Right lobe of liver (tissue), 4 donors: ENCODE measurements at regions not wholly inside any gene's neighbourhood (a gene's known extent, or its start where the extent isn't known, plus 50 kb on each side); places are given as distances from the start of the nearest gene placed in this dataset.

Source experiments
- CTCF ChIP-seq, 4 donors: fragments of 200-600 bp in 3 of 4; fragments of 450-650 bp in 1 of 4; IDR thresholded peaks; one replicate each; pipeline versions ENCODE4 v1.5.1 to v1.8.0; 2016 to 2022; ENCODE audit warnings: antibody characterized with exemption in 4 of 4, mild to moderate bottlenecking in 2 of 4
- POLR2A ChIP-seq: fragments of 450-650 bp; IDR thresholded peaks from one replicate; pipeline ENCODE4 v1.6.1; 2017; ENCODE audit warnings: antibody characterized with exemption, mild to moderate bottlenecking
- donor health status: DM: no; HTN: no; CAD: no.
- donor health status: DM: no; HTN: no; CAD: no.
- donor health status: DM: no; HTN: yes; CAD: no.

- no peak for TF ChIP-seq CTCF (IDR thresholded peaks at IDR 0.05)
- TF ChIP-seq POLR2A: no peak
Observed at GRCh38 chr5:101012880-101013279, 109.8 kb upstream of the ST8SIA4 start.
